LHCN-M2 (cell line): ENCODE measurements at regions not wholly inside any gene's neighbourhood (a gene's known extent, or its start where the extent isn't known, plus 50 kb on each side); places are given as distances from the start of the nearest gene placed in this dataset.
"Not testable (repeated sequence)": the region's sequence is repeated elsewhere in the genome, so short reads cannot be mapped to it uniquely, and the experiment has no call there.

Source experiments
- DNase-seq: peaks from one replicate; pipeline ENCODE4 v3.0.0-alpha.2; 2012; ENCODE audit warnings: low read depth

DNA sequence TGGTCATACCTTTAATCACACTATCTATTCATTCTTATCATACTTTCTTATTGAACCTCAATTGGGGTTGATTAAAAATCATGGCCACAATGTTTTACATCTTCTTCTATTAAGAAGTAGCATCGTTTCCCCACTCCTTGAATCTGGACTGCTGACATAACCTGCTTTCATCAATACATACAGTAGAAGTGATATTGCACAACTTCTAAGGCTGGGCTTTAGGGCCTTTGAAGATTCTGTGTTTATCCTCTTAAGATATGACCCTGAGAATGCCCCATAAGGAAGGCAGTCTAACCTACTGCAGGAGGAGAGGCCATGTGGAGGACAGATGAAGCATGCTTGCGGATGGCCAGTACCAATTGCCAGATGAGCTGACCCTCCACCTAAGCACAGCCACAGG is 1142.8 kb upstream of the SEL1L start:
- no peak for DNase-seq

DNA sequence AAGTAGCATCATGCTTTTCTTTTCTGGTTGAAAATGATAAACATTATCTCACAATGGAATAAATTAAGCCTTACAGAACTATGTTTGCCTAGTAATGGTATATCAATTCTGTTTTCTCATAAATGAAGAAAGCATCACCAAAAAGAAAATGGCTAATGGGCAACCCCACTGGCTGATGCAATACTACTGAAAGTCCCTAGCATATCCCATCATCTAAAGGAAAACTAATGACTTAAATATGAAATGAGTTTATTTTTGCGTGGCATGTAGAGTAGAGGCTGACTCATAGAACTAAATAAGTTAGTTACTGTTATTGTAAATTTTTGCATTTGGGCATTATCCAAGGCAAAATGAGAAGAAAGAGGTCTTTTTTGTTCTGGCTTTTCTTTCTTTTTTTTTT is 1156.3 kb upstream of the SEL1L start:
- no peak for DNase-seq

DNA sequence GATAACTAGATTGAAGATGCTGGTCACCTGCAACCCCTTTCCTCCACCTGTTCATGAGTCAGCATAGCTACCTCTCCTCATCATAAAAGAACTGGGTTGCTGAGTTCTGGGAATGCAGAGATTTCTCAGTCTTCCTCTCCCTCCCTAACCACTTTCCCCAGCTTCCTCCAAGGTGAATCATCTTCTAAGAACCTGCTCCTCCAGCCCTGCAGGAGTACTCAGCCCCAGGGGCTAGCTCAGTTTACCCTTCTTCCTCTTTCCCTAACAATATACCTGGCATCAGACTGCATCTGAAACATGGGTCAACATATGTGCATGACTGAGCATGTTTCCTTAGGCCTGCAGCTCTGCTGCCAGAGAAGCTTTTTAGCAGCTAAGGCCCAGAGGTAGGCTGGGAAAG is 1157.5 kb upstream of the SEL1L start:
- not testable (repeated sequence) for DNase-seq

DNA sequence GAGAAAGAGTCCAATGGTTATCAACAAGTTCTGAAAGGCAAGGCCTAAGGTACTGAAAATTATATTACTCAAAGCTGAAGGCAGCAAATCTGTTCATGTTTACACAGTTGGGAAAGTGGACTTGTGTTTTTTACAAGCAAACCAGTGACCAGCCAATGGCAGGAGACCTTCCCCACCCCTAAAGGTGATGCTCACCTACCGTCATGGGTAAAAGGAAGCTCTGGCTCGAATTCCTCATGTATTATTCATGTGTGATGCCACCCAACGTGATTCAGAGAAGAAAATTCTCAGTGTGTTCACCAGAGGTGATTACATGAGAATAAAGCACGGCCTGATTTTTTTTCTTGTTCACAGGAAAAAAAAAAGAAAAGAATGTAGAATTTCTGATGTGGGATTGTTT is 1161.2 kb upstream of the SEL1L start:
- no peak for DNase-seq

- DNase-seq = no peak
Measured at GRCh38 chr14:82704218-82704617, 1170.6 kb upstream of the SEL1L start.

DNA sequence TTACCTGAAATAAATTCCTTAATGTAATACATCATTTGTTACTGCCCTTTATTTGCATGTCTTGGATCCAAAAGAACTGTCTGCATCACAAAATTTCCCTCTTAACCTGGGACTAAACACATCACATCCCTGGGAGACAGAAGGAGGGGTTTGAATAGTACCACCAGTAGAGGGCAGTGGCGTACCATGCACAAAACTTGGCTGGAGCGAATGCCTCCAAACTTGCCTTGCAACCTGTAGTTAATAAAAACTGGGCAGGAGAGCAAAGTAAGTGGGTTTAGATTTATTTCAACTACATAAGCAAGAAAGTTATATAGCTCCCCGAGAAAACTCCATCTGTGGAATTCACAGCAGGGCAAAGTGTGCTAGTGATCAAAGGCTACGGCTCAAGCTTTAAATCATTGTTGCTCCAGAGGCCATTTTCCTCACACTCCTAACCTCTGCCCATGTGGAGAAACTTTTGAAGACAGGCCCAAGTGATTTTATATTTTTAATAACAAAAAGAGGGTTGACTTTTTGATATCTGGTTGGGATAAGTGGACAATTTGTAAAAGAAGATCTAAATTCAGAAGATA is 1176.7 kb upstream of the SEL1L start:
- DNase-seq = peak; percentile 10

DNA sequence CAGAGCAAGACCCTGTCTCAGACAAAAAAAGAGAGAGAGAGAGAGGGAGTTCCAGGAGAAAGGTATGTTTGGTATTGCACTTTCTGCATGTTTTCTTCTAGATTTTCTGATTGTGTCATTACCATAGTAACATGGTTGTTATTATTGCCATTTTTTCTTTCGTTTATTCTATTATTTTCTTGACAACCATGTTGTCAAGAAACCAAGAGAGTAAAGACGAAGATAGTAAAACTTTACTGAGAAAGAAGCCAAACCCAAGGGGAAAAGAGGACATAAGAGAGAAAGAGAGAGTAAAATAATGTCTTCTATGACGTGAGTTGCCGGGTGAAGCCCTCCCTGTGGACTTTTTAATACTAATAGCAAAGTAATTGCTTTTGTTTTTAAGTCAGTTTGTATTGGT is 1186.0 kb upstream of the SEL1L start:
- DNase-seq = no peak

- DNase-seq = no peak
Measured at GRCh38 chr14:82720431-82720830, 1186.8 kb upstream of the SEL1L start.

DNA sequence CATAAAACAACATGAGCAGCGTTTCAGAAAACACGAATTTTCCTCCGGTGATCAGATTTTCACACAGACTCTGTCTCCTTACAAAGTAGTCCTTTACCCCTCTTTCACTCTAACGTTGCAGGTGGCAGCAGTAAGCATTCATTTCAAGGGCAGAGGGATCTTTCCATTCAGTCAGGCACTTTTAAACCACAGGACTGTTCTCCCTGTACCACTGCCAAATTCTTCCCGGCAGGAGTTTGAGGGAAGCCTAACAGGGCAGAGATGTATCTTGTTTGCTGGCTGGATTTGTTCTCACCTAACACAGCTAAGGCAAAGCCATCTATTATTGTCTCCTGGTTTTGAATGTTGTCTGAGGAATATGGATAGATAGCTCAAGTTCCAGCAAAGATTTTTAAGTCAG is 1187.3 kb upstream of the SEL1L start:
- DNase-seq = no peak

GRCh38 chr14:82724316-82724715 is 1190.7 kb upstream of the SEL1L start:
- DNase-seq = no peak

DNA sequence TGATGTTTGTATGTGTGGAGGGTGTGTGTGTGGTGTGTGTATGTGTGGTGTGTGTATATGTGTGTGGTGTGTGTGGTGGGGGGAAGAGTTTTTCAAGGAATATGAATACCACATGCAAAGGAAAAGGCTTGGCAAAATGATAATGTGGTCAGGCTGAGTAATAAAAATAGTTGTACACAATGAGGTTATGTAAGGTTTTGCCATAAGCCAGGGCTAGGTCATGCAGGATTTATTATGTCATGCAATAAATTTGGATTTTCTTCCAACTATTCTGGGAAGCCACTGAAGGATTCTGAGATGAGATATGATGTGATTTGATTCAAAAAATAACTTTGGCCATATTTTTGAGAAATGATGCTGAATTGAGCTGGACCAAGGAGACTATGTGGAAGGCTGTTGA is 1191.6 kb upstream of the SEL1L start:
- no peak for DNase-seq

- DNase-seq = no peak
Measured at GRCh38 chr14:82731526-82731925, 1197.9 kb upstream of the SEL1L start.

GRCh38 chr14:82740547-82740946 is 1206.9 kb upstream of the SEL1L start:
- DNase-seq = no peak

DNA sequence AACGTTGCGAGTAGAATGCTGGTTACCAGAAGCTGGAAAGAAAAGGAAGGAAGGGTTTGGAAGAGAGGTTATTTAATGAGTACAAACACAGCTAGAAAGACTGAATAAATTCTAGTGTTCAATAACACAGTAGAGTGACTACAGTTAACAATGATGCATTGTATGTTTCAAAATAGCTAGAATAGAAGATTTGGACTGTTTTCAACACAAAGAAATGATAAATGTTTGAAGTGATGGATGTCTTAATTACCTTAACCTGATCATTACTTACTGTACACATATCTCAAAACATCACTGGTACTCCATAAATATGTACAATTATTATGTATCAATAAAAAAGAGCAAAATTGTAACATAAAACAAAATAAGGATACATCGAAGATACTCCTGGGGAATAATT is 1221.8 kb upstream of the SEL1L start:
- no peak for DNase-seq

GRCh38 chr14:82755923-82756322 is 1222.3 kb upstream of the SEL1L start:
- DNase-seq = no peak

- no peak for DNase-seq
Measured at GRCh38 chr14:82757776-82758175, 1224.1 kb upstream of the SEL1L start.

DNA sequence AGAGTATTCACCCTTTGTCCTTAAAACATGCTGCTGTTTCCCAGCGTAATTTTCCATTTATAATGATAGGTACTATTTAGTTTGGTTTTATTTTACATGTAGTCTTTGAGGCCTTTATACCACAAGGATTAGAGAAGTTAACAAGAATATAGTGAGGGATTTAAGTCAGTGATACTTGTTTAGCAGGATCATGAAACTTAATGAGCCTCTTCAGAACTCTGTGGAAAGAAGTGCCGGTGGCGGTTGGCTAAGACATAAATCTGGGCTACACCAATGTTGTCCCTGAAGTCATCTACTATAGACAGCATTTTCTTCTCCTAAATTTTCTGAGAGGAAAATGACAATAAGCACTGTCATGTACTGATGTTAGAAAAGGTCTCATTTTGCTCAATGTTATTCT is 1226.0 kb upstream of the SEL1L start:
- DNase-seq = no peak

- no peak for DNase-seq
Measured at GRCh38 chr14:82766123-82766522, 1232.5 kb upstream of the SEL1L start.

- DNase-seq = no peak
Measured at GRCh38 chr14:82766996-82767395, 1233.3 kb upstream of the SEL1L start.

DNA sequence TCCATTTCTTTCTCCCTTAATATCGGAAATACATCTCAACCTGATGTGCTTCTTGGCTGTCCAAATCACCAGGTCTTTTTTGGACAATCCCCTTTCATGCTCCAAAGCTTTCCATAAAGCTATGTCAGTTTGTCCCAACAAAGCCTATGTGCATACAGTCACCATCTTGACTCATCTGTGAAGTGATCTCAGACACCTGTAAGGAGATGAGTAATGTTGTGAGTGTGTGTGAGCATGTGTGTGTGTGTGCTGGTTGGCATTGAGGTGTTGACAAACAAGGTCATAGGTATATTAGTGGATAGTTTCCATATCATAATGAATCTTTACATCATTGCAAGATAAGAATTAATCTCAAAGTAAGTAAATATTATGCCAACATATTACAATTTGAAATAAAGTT is 1243.3 kb upstream of the SEL1L start:
- DNase-seq = no peak

DNA sequence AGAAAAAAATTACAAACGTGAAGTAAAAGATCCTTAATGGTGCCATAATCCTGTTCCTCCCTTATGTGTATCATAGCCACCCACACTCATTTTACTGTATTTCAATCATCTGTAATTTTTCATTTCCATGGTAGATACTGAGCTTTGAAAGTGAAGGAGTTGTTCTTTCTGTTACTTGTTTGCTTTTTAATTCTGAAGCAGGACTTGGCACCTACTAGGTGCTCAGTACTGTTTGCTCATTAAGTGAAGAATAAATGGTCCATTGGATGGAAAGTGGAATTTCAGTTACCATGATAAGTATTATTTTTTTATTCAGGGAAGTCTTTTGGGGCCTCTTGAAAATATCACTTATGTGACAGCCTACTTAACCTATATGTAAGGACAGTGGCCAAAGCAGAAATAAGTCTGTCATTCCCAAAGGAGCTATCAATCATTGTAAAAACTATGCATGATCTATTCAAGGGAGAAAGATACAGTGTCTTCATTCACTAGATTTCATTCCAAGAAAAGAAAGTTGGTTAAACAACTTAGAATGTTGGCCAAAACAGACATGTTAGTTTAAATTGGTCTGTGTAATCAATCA is 1244.4 kb upstream of the SEL1L start:
- no peak for DNase-seq

DNA sequence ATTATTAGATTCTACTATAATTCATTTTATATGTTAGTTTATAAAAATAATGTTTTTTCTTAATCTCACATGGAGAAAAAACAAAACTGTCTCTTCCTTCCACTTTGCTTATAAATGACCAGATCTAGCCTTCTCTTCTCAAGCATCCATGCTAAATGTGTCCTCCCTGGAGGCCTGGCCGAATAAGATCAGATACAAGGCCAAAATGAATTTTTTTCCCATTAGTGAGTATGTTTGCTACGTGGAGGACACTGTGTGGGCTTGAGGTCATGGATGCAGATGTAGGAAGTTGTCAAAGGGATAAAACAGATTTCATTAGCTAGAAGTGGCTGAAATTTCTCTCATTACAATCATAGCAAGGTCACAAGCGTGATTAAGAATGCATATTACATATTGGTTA is 1244.9 kb upstream of the SEL1L start:
- DNase-seq = no peak

- no peak for DNase-seq
Measured at GRCh38 chr14:82779301-82779700, 1245.6 kb upstream of the SEL1L start.
